GM19372 (cell line): ENCODE measurements at regions not wholly inside any gene's neighbourhood (a gene's known extent, or its start where the extent isn't known, plus 50 kb on each side); places are given as distances from the start of the nearest gene placed in this dataset.

ENCODE experiments used
- ATAC-seq: cut with Tn5 transposase; IDR thresholded peaks from one replicate; pipeline ENCODE4 v1.9.1; 2021; ENCODE audit warnings: mild to moderate bottlenecking, low read depth, moderate library complexity; ENCODE audit not compliant: unreplicated experiment

DNA sequence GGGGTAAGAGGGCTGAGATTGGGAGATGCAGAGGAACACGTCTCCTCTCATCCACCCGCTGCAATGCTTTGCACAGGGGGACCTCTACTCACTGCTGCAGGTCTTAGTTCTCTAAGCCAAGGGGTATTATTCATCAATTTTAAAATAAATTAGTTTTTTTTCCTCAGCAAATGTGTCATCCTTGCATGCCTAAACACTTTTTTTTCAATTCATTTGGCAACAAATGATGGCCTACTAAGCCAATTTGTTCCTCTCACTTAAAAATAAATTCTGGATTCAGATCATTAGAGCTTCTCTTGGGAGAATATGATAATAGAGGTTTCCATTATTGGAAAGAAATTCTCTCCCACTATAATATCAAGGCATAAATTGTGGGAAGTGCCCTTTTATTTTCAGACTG lies 338.3 kb downstream of the IRX1 start:
- ATAC-seq = no peak

DNA sequence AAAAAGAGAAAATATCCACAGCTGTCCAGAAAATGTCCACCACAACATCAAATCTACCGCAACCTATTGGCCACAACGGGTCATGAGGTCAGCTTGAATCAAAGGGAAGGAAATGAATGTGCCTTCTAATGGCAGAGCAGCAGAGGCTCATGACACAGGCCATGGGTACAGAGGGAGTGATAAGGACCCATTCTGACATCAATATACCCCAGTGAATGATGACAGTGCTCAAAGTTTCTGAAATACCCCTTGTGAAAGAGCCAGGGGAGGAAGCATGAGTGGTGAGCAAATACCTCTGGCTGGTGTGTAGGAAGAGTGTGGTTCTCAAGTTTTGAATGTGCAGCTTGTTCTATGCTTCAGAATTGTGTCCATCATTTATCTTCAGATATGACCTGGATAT lies 348.2 kb downstream of the IRX1 start:
- no peak for ATAC-seq

DNA sequence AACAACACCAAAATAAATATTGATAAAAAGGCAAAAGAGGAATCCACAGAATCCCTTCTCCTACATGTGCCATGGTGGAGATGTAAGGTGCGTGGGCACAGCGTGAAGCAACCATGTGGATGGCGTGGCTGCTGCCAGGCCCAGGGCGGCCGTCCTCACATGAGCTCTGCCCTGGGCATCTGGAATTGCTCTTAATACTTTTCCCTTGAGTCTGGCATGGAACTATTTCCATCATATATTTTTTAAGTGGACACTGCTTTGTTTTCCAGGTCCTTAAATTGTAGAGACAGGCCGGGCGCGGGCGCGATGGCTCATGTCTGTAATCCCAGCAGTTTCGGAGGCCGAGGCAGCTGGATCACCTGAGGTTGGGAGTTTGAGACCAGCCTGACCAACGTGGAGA lies 349.3 kb downstream of the IRX1 start:
- ATAC-seq = no peak

DNA sequence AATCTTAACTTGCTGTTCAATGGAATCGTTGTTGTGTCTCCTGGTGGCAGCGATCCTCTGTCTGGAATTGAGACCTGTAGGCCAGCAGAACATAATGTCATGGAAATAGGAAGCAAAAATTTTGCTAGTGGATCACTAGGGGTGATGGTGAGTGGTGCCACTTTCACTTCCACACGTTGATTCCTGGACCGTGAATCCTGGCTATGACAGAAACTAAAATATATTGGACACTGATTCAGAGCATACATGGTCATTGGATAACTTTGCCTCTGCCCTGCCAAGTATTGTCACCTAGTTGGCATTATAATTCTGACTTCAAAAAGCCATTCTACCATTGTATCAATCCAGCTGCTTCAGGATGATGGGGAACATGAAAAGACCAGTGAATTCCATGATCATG lies 353.2 kb downstream of the IRX1 start:
- no peak for ATAC-seq

DNA sequence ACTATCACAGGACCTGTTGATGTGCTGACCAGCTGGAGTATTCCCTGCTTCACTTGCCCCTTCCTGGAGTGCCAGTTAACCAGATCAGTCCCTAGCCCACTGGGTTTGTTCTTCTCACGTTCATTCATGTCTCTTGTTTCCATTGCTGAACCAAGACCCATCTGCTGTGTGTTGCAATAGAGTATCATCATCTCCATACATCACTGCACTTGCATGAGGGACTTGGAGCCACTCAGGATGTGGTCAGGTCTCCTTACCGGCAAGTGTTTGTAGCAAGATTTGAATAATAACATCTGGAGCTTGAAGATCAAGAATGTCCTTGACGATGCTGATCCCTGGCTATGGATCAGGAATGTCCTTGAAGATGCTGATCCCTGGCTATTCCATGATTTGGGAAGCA lies 358.6 kb downstream of the IRX1 start:
- no peak for ATAC-seq

DNA sequence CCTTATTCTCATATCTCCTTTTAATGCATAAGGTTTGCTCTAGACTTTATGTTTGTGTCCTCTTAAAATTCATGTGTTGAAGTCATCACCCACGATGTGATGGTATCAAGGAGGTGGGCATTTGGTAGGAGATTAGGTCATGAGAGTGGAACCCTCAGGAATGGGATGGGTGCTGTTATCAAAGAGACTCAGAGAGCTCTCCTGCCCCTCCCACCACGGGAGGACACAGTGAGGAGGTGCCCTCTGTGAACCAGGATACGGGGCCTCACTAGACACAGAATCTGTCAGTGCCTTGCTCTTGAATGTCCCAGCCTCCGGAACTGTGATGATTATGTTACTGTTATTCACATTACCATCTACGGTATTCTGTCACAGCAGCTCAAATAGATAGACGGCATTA lies 359.0 kb downstream of the IRX1 start:
- ATAC-seq = no peak

DNA sequence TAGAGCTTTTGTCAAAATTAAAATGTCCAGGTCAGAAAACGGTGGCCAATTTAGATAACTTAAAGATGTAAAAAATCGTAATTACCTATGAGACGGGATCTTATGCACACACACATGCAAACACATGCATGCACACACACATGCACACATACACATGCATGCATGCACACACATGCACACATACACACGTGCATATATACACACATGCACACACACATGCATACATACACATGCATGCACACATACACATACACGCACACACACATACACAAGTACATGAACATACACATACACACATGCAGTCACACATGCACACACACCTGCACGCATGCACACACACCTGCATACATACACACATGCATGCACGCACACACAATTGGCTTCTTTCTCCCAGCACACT lies 362.0 kb downstream of the IRX1 start:
- ATAC-seq = no peak

DNA sequence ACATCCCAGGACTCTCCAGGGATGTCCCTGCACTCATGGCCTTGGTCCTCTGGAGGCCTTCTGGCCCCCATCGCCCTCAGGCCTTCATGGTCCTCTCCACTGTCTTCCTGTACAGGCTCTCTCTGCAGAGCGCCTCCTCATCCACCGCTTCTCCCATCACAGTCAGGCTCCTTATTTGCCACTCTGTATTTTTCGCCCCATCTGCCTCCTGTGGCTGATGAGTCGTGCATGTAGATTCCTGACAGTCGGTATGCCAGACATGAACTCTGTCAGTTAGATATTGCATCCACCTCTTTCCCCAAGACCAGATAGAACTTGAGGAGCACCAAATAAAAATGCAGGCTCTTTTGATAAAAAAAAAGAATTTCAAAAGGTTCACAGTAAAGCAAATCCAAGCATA lies 362.8 kb downstream of the IRX1 start:
- no peak for ATAC-seq

DNA sequence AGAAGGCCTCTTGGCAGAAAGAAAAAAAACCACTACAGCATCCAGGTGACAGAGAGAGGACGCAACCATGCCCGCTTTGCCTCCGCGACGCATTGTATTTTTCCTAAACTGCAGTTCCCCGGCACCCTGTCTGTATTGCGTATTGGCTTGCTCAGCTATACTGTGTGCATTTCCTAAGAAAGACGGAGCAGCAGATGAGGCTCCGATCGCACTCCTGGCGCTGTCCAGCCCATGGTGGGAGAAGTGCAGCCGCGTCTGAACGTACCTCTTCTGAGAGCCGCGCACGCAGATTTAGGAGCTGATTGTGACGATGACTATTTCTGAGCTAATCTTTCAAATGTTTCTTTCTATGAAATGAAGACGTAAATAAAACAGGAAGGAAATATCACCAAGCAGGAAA lies 366.5 kb downstream of the IRX1 start:
- ATAC-seq = no peak

DNA sequence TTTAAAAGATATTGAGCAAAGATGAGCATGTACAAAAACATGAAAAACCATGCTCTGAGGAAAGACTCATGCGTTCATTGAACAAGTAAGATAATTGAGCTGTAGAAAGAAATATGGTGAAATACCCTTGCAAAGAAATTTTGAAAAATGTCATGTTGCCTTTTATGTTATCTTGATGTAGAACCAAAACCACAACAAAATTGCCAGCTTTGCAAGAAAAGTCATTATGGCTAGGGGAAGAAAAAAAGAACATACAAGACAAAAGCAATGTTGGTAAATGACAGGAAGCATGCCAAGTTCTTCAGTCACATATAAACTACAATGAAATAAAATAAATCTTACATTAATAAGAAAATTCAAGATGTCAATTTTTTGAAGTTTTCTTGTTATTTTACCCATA lies 368.0 kb downstream of the IRX1 start:
- no peak for ATAC-seq

DNA sequence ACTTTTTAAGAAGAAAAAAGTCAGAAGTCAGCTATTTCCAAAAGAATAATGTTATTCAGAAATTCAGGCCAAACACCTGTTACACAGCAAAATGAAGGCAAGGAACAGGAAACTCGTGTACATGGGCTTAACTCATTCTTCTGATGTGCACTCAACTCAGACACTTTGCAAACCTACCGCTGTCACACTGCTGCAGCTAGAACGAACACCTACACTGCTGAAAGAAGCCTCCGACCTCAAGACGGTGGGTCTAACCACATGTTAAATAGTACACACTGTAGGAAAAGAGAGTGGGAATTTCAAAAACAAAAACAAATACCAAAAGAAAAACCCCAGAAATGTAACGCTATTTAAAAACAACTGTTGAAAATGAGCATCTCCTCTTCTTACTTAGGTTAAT lies 384.5 kb downstream of the IRX1 start:
- no peak for ATAC-seq

DNA sequence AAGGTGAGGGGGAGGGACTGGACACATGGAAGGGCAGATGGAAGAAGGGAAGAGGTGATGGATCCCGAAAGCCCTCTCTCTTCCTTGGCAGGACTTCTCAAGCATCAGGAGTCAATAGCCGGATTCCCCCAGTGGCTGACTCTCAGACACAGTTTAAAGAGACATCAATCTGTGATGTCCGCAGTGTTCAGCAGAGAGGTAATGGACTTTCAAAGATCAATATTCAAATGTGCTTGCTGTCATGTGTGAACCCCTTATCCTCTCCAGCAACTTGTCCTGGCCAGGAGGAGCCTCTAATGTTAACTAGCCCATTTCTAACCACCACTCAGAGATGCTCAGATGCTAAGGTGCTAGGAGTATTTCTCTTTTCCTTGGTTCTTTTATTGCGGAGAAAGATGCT lies 392.2 kb downstream of the IRX1 start:
- no peak for ATAC-seq

DNA sequence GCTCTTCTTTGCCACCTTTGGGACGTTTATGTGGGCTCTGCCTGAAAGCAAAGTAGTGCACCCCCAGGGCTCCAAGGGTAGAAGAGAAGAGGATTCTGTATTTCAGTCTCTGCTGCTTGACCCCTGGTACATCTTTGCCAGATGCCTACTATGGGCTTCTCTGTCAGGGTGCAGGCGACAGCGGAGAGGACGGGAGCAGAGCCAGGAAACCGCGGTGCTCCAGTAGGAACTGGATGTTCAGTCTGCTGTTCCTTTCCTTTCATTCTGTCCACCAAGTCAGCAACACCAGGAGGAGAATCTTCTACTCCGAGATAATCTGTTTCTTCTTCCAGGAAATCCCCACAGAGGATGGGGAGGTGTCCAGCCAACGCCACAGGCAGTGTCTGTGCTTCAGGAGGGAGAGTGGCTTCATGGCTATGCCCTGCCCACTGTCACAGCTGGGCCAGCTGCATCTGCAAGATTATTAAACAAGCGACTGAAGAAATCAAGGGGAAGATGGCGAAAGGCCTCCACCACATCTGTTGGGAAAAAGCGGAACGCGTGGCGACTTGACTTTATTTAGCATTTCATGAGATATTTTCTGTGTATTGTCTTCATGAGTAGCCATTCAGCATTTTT lies 398.3 kb downstream of the IRX1 start:
- no peak for ATAC-seq

DNA sequence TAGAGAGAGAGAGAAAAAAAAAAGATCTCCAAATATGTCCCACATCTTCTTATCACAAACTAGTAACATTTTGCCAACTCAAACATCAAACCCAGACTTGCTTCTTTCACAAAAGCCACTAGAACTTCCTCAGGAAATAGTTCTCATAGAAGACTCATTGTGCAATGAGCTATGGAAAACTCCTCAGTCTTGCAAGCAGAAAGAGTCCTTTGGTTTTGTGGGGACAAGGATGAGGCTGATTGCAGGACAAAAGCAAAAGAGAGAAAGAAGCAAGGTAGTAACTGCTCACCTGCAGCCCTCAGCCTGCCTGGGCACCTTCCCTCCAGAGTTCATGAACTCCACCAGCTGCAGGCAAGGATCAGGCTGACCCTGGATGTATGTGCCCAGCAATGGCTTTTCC lies 399.0 kb downstream of the IRX1 start:
- ATAC-seq = no peak

DNA sequence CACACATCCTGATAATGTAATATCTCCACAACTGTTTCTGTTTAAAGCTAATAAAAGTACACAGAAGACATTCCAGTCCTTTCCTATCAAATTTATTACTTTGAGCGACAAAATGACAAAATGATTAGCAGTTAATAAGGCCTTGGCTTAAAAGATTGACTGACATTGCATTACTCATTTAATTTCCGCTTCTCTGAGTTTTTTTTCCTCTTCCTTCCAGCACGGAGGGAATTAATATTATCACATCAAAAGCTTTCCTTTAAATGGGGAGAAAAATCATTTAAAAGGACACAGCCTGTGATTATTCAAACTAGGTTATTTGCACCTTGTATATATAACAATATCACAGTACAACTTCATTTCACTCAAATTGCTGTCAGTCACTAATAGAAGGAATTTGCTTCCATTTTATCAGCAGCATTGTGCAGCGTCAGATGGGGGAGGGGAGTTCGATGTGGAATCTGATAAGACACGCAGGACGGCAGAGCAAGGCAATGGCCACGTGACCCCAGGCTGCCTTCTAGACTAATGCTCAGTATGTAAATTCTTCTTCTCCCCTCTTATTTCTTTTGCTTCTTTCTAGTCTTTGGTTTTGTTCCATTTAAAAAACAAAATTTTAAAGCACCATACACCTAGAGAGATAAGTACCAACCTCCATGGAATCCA lies 400.5 kb downstream of the IRX1 start:
- no peak for ATAC-seq

DNA sequence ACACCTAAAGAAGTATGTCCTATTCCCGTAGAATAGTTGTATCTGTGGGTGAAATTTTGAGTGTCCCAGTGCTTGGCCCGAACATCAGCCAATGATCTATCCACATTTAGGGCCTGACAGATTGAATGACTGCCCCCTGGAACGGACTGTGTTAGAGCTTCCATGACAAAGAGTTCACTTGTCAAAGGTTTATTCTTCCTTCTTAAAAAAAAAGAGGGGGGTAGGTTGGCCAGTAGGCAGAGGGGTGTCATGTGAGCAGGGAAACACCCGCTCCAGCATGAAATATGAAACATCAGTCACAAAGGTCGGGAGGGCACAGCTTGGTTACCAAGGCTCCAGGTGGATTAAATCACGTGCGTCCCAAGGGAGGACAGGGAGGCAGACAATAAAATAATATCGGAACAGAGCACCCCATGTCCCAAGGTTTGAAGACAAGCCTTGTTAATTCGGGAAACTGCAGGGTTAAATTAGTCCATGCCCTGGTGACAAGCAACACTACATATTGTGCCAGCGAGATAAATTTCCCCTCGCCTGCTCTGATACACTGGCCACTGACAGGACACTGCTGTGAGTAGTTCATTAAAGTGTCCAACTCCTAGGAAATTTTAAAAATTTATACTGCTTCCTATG lies 401.2 kb downstream of the IRX1 start:
- ATAC-seq = no peak

DNA sequence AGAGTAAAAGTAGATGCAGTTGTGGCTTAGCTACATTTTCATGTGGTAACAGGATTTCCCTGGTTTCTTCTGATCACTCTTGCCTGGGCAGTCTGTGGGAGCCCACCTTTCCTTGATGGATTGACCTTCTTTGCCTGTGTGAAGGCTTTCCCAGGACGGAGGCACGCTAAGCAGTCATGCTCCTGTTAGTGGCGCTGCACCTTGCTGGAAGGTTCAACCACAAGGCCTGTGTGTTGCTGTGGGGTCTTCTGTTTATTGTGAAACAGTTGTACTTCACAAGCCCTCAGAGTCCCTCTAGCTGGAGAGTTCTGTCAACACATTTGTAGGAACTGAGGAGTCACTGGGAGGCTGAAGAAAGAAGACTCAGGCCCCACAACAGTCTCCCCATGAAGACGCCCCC lies 402.0 kb downstream of the IRX1 start:
- ATAC-seq = no peak

DNA sequence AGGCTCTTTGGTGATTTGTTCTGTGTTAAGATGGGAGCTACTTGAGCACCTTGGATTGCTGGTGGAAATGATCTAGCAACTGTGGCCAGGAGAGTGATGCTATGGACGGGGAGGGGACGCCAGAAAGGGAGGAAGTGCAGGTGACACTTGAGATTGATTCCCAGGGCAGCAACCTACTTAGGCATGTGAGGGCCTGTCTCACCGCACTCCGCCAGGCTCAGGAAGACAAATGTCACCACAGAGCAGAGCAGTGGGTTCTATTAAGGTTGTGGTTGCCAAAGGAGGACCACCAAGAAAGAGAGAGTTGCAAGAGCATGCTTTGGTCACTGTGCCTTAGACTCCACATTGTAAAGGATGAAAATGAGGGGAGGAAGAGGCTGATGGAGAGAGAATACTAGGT lies 404.3 kb downstream of the IRX1 start:
- no peak for ATAC-seq

DNA sequence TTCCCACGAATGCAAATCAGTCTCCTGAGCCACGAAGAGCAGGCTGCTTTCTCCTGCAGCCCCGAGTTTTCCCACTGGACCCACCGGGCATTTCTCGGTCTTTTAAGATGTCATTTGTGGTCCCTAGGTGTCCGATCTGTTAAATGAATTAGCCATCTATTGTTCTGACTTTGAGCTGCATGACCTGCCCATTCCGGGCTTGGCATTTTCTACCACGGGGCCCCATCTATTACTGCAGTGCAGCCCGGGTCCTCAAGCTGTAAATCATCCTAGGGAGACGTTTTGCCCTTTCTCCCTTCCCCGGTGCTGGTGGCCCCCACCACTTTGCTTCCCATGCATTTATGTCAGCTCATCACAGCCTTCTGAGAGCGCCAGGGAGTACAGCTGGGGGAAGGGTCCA lies 405.4 kb downstream of the IRX1 start:
- no peak for ATAC-seq

DNA sequence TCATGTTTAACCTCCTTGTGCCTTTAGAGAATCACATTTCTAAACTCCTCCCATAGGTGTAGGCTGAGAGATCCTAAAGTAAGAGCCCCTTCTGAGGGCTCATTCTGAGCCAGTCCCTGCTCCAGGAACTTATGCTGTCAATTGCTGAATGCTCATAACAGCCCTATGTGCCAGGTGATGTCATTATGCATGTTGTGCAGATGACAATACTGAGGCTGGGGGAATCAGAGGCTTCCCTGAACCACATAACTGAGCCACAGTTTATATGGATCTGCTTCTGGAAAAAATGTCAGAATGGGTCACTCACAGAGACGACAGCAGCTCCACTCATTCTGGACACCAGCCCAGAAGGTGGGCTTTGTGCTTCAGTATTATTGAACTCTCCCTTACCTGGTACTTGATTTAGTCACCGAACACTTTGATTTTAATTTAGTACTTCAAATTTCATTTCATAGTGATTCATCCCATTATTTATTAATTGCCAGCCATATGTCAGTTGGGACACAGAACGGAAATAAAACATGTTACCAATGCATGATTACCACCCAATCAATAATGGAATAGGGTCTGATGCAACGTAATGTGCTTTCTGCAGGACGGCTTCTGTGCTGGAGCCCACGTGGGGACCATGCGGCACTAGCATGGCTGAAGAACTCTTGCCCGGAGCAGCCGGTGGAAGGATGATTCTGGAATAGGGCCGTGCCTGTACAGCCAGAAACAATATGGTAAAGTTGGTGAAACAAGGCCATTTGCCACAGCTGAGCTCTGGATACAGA lies 406.3 kb downstream of the IRX1 start:
- no peak for ATAC-seq

DNA sequence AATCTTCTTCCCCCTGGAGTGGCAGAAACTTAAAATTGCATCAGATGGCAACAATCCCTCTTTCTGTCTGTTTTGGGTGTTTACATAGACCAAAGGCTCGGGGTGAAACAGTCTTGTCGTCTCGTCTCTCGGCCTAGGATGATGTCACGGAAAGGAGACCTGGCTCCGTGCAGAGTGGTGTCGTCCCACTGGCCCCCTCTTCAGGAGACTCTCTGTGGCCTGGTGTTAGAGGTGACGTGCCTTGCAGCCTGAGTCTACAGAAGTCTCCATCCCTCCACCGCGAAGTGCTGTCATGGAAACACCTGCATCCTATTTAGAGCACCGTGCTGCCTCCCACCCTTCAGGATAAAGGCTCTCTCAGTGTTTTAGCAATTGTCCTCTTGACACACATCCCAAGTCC lies 409.7 kb downstream of the IRX1 start:
- ATAC-seq = no peak

DNA sequence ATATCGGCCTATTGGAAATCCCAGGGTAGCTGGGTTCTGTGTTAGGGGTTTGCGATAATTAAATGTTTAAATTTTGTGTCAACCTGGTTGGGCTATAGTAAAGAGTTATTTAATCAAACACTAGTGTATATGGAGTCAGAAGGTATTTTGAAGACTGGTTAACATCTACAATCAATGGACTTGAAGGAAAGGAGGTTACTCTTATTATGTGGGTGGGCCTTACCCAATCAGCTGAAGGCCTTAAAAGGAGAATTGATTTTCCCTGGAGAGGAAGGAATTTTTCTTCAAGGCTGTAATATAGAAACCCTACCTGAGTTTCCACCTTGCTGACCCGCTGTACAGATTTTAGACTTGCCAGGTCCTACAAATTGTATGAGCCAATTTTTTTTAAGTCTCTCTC lies 411.4 kb downstream of the IRX1 start:
- ATAC-seq = no peak
